GM12892 (cell line): ENCODE measurements at regions not wholly inside any gene's neighbourhood (a gene's known extent, or its start where the extent isn't known, plus 50 kb on each side); places are given as distances from the start of the nearest gene placed in this dataset.

ENCODE experiments used
- POLR2A ChIP-seq: IDR thresholded peaks from 2 replicates; pipeline ENCODE4 v1.6.1; 2011; ENCODE audit warnings: low read depth, low read length, control low read depth
- POLR2AphosphoS5 ChIP-seq: IDR thresholded peaks from 2 replicates; pipeline ENCODE4 v1.6.1; 2011; ENCODE audit warnings: low read depth, low read length, control low read depth
- TAF1 ChIP-seq: IDR thresholded peaks from 2 replicates; pipeline ENCODE4 v1.6.1; 2011; ENCODE audit warnings: low read depth, mild to moderate bottlenecking, control low read depth, low read length, borderline replicate concordance

DNA sequence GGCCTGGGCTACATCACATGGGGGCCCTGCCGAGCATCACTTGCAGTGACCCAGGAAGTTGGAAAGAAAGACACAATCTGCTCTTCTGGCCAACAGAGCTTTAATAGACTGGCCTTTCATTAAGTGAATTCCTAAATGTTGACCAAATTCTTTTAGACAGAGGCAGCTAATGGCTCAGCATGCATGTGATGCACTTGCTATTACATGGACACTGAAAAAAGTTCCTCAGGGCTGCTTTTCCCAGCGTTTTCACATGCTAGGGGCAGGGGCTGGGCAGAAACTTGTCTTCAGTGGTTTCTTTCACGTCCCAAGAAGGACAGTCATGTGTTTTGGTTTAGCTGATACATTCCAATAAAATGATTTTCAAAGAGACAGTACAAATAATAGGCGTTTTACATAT is 651.0 kb upstream of the SLC35B3 start:
- TF ChIP-seq POLR2A (no peak), POLR2AphosphoS5 (no peak), TAF1 (no peak)
